K562 (cell line): ENCODE measurements at regions not wholly inside any gene's neighbourhood (a gene's known extent, or its start where the extent isn't known, plus 50 kb on each side); places are given as distances from the start of the nearest gene placed in this dataset.

Experiments used
- ATAC-seq: fragments of 200-7000 bp; cut with Tn5 transposase; 3 replicates; pipeline ENCODE4 v1.9.1; 2020; ENCODE audit warnings: moderate library complexity
- BruUV-seq: library from RNA; stranded (reverse); fragments of 400-500 nt; replicated peaks from 2 replicates; lab custom pipeline; 2021; lab: Mats Ljungman, UMichigan
- CTCF ChIA-PET: fragments of 300-600 bp; formaldehyde crosslinking; extraction: SDS; loops from one replicate; lab custom pipeline; 2021; ENCODE audit warnings: low intra/inter-chr PET ratio; lab: Yijun Ruan, JAX
- POLR2A ChIA-PET: fragments of 300-600, 350-650 bp; sonication (Branson Sonifier 250); formaldehyde crosslinking; extraction: SDS; loops from one replicate; lab custom pipeline; 2021; ENCODE audit warnings: antibody characterized with exemption, inconsistent platforms; lab: Yijun Ruan, JAX
- DNase-seq, 4 experiments: peaks; one replicate each; pipeline versions ENCODE4 v3.0.0 to v3.0.0-alpha.2; 2011 to 2018; ENCODE audit warnings: low spot score in 3 of 4, mixed read lengths in 3 of 4; ENCODE audit errors: extremely low read depth in 1 of 4
- FAIRE-seq: peaks from 2 replicates; lab custom pipeline; 2011; peaks lifted over from hg19 to GRCh38; lab: Jason Lieb, UNC
- H2AFZ ChIP-seq: 2 replicates; pipeline ENCODE4 v1.6.0; 2011; ENCODE audit warnings: low read depth, low read length, control low read depth, inconsistent platforms
- H3K27ac ChIP-seq: fragments of 200-600 bp; 3 replicates; pipeline ENCODE4 v1.8.0; 2011; ENCODE audit warnings: low read depth, mild to moderate bottlenecking, control low read depth, inconsistent platforms, low read length, moderate library complexity, mixed read lengths; ENCODE audit errors: extremely low read depth
- H3K27me3 ChIP-seq, 2 experiments: fragments of 300-600 bp in 1 of 2; 2 replicates in 1 of 2; 3 replicates in 1 of 2; pipeline versions ENCODE4 v1.6.0 to v1.8.0; 2011; ENCODE audit warnings: inconsistent platforms in 2 of 2, low read length in 2 of 2, mild to moderate bottlenecking in 1 of 2, mixed read lengths in 1 of 2, moderate library complexity in 1 of 2; ENCODE audit not compliant: control insufficient read depth in 2 of 2, insufficient read depth in 2 of 2
- H3K36me3 ChIP-seq: fragments of 300-600 bp; 3 replicates; pipeline ENCODE4 v1.8.0; 2011; ENCODE audit warnings: mild to moderate bottlenecking, low read length, inconsistent platforms; ENCODE audit not compliant: control insufficient read depth, insufficient read depth
- H3K4me1 ChIP-seq, 2 experiments: fragments of 200-600 bp in 1 of 2; replicated peaks in 1 of 2; 2 replicates in 1 of 2; 3 replicates in 1 of 2; pipeline versions ENCODE4 v1.5.1 to v1.8.0; 2011; ENCODE audit warnings: inconsistent platforms in 2 of 2, low read length in 2 of 2, mild to moderate bottlenecking in 1 of 2, mixed read lengths in 1 of 2, moderate library complexity in 1 of 2; ENCODE audit not compliant: control insufficient read depth in 2 of 2, insufficient read depth in 2 of 2
- H3K4me2 ChIP-seq: 2 replicates; pipeline ENCODE4 v1.6.1; 2011; ENCODE audit warnings: low read length, control low read depth, inconsistent platforms, mixed read lengths; ENCODE audit not compliant: insufficient read depth
- H3K4me3 ChIP-seq: fragments of 200-600 bp; sonication (generic), shearing (Covaris generic); 2 replicates; pipeline ENCODE4 v1.5.1; 2016; ENCODE audit warnings: control low read depth, inconsistent platforms
- H3K79me2 ChIP-seq: fragments of 200-600 bp; 3 replicates; pipeline ENCODE4 v1.8.0; 2011; ENCODE audit warnings: low read length, inconsistent platforms; ENCODE audit not compliant: control insufficient read depth, insufficient read depth
- H3K9ac ChIP-seq, 2 experiments: 2 replicates each; pipeline versions ENCODE4 v1.6.0 to v1.6.1; 2011; ENCODE audit warnings: low read depth in 2 of 2, low read length in 2 of 2, control low read depth in 1 of 2, inconsistent platforms in 1 of 2, mild to moderate bottlenecking in 1 of 2, mixed read lengths in 1 of 2; ENCODE audit not compliant: insufficient read depth in 1 of 2
- H3K9me1 ChIP-seq: one replicate; pipeline ENCODE4 v1.6.0; 2011; ENCODE audit warnings: inconsistent platforms, mild to moderate bottlenecking, low read length, moderate library complexity; ENCODE audit not compliant: control insufficient read depth, insufficient read depth
- H3K9me3 ChIP-seq: replicated peaks from 2 replicates; pipeline ENCODE4 v1.5.1; 2011; ENCODE audit warnings: low read depth, low read length, inconsistent platforms; ENCODE audit not compliant: control insufficient read depth, insufficient read depth
- H4K20me1 ChIP-seq: replicated peaks from 2 replicates; pipeline ENCODE4 v1.6.1; 2011; ENCODE audit warnings: low read length, inconsistent platforms, mixed read lengths; ENCODE audit not compliant: control insufficient read depth, insufficient read depth
- ARNT ChIP-seq, 2 experiments: fragments of 450-650 bp; IDR thresholded peaks; 2 replicates each; pipeline ENCODE4 v1.6.1; 2016; ENCODE audit warnings: mild to moderate bottlenecking in 1 of 2
- DEAF1 ChIP-seq: fragments of 450-650 bp; formaldehyde crosslinking; IDR thresholded peaks from 2 replicates; pipeline ENCODE4 v1.4.0; 2020; ENCODE audit warnings: mild to moderate bottlenecking, moderate library complexity
- EHMT2 ChIP-seq: fragments of 450-650 bp; IDR thresholded peaks from 2 replicates; pipeline ENCODE4 v1.6.1; 2018; ENCODE audit warnings: antibody characterized with exemption
- GATAD2B ChIP-seq: fragments of 450-650 bp; IDR thresholded peaks from 2 replicates; pipeline ENCODE4 v1.6.1; 2017; ENCODE audit warnings: mild to moderate bottlenecking, borderline replicate concordance
- HNRNPH1 ChIP-seq: fragments of 200-400 bp; formaldehyde crosslinking; optimal IDR thresholded peaks from 2 replicates; pipeline ENCODE3; 2017; ENCODE audit warnings: low read depth, mild to moderate bottlenecking, low read length, moderate library complexity
- ID3 ChIP-seq, 2 experiments: fragments of 250-450 bp in 1 of 2; fragments of 450-650 bp in 1 of 2; sonication (Bioruptor Pico) in 1 of 2; IDR thresholded peaks; 2 replicates each; pipeline versions ENCODE4 v1.6.1 to v1.8.0; 2016 to 2021; ENCODE audit warnings: mild to moderate bottlenecking in 2 of 2, moderate library complexity in 2 of 2, missing compliant biosample characterization in 1 of 2, missing genetic modification characterization in 1 of 2
- MXI1 ChIP-seq: IDR thresholded peaks from 2 replicates; pipeline ENCODE4 v1.6.1; 2011; ENCODE audit warnings: low read depth, mild to moderate bottlenecking, improper control_type of control experiment, low read length
- NFIX ChIP-seq: fragments of 250-450 bp; sonication (Bioruptor Pico); IDR thresholded peaks from 2 replicates; pipeline ENCODE4 v1.4.0; 2020; ENCODE audit warnings: low read depth, mild to moderate bottlenecking, moderate library complexity
- NR0B1 ChIP-seq: fragments of 450-650 bp; IDR thresholded peaks from one replicate; pipeline ENCODE4 v1.6.1; 2018; ENCODE audit warnings: mild to moderate bottlenecking, moderate library complexity; ENCODE audit not compliant: partially characterized antibody
- NR2F6 ChIP-seq: fragments of 450-650 bp; formaldehyde crosslinking; IDR thresholded peaks from 2 replicates; pipeline ENCODE4 v1.4.0; 2020; ENCODE audit warnings: mild to moderate bottlenecking
- RBBP5 ChIP-seq: fragments of 200-600 bp; sonication (generic); IDR thresholded peaks from 2 replicates; pipeline ENCODE4 v1.6.1; 2012; ENCODE audit warnings: borderline replicate concordance, mild to moderate bottlenecking, low read length, control low read depth, inconsistent platforms; ENCODE audit not compliant: insufficient read depth, poor library complexity, severe bottlenecking
- SMAD3 ChIP-seq: fragments of 450-650 bp; formaldehyde crosslinking; conservative IDR thresholded peaks from 2 replicates; pipeline ENCODE4 v1.4.0; 2020; ENCODE audit warnings: mild to moderate bottlenecking
- TCF7L2 ChIP-seq: fragments of 150-350 bp; IDR thresholded peaks from 2 replicates; pipeline ENCODE4 v1.6.1; 2016; ENCODE audit warnings: low read depth, mild to moderate bottlenecking, low read length, moderate library complexity
- ZBTB17 ChIP-seq: fragments of 450-650 bp; formaldehyde crosslinking; IDR thresholded peaks from 2 replicates; pipeline ENCODE4 v1.4.0; 2020; ENCODE audit warnings: mild to moderate bottlenecking
- in situ Hi-C: fragments of 300-500 bp; cut with MboI; formaldehyde crosslinking; loops from 4 replicates; pipeline ENCODE4 v1.15.0; 2018; ENCODE audit warnings: inconsistent platforms, mixed read lengths
- intact Hi-C: fragments of 100-400 bp; cut with micrococcal nuclease; formaldehyde crosslinking; loops from 2 replicates; pipeline ENCODE4 v1.14.2; 2022

GRCh38 chr5:171604195-171604594, 181.4 kb upstream of the SMIM23 start:
- intact Hi-C loops: no loop called here
- Histone ChIP-seq H3K9me1 (no peaks in the 10 kb centered on the region), H3K79me2 (no peaks in the 10 kb centered on the region), H3K36me3 (no peaks in the 10 kb centered on the region), H3K9ac (no peak overlapping the region), H3K27me3 (no peaks in the 10 kb centered on the region), H3K27ac (no peak overlapping the region), H3K4me2 (no peak overlapping the region), H3K4me3 (no peak overlapping the region), H2AFZ (no peak overlapping the region), H3K9me3 (no peaks in the 10 kb centered on the region), H3K4me1 (no peaks in the 10 kb centered on the region), H4K20me1 (no peaks in the 10 kb centered on the region; the same call in 1 of the 2 replicates)
- ATAC-seq (no peak), DNase-seq (no peak), FAIRE-seq (peak; percentile 62)
- CTCF ChIA-PET: no interaction called here
- POLR2A ChIA-PET: interaction anchor here (0.6 kb wide), 1 partner anchor 82 kb away, joined by 4 read pairs; no protein-coding TSS in a partner anchor
- in situ Hi-C loops: no loop called here
- BruUV-seq: no TSS peak
- TF ChIP-seq ZBTB17 (CRISPR knock-in tag) (no peak), MXI1 (no peak), ARNT (IDR thresholded peaks at IDR 0.05) (no peak), NFIX (CRISPR knock-in tag) (no peak), SMAD3 (CRISPR knock-in tag) (no peak), TCF7L2 (no peak), EHMT2 (no peak), HNRNPH1 (no peak), ID3 (CRISPR knock-in tag; IDR thresholded peaks at IDR 0.05) (no peak), ID3 (tag; IDR thresholded peaks at IDR 0.05) (no peak), DEAF1 (CRISPR knock-in tag) (no peak), NR0B1 (no peak), NR2F6 (CRISPR knock-in tag) (no peak), RBBP5 (no peak), GATAD2B (no peak)
